ENCODE measurements at regions not wholly inside any gene's neighbourhood (a gene's known extent, or its start where the extent isn't known, plus 50 kb on each side); places are given as distances from the start of the nearest gene placed in this dataset.

GRCh38 chr13:37418490-37418889, 180.1 kb downstream of the POSTN start:
- ChIA-PET CTCF (no interaction called here), POLR2A (no interaction called here)
- no peak for DNase-seq
- intact Hi-C loops (cut with micrococcal nuclease) = no loop called here
- H3K4me1 Mint-ChIP-seq (ENCODE audit: low read depth) = no peaks in the 10 kb centered on the region
- no peak overlapping the region for H3K4me3 Mint-ChIP-seq
- no peaks in the 10 kb centered on the region for H3K36me3 Mint-ChIP-seq
- H3K27ac Mint-ChIP-seq = no peak overlapping the region
- H3K9me3 Mint-ChIP-seq = no peaks in the 10 kb centered on the region
- no peaks in the 10 kb centered on the region for H3K27me3 Mint-ChIP-seq

DNA sequence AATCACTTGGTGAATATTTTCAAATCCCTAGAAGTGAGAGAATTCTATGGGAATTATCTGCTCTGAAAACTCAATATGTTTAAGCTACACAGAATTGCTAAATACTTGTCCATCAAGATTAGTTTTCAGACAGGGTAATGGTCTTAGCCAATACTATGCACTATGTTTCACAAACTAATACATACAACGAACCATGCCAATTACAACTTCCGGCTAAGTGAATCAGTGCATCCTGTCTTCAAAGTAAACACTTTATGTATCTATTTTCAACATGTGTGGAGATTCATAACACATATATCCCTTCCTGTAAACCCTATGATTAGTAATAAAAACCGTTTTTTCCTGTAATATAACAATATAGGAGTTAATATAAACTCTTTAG, 181.5 kb downstream of the POSTN start:
- Mint-ChIP-seq H3K4me1 (ENCODE audit: low read depth) (no peaks in the 10 kb centered on the region), H3K4me3 (no peak overlapping the region), H3K9me3 (no peaks in the 10 kb centered on the region), H3K36me3 (no peaks in the 10 kb centered on the region), H3K27me3 (no peaks in the 10 kb centered on the region), H3K27ac (no peak overlapping the region)
- POLR2A ChIA-PET = no interaction called here
- CTCF ChIA-PET = no interaction called here
- intact Hi-C loops (cut with micrococcal nuclease) = no loop called here
- DNase-seq = no peak

GRCh38 chr13:37416291-37417059, 182.1 kb downstream of the POSTN start:
- CTCF ChIA-PET = no interaction called here

DNA sequence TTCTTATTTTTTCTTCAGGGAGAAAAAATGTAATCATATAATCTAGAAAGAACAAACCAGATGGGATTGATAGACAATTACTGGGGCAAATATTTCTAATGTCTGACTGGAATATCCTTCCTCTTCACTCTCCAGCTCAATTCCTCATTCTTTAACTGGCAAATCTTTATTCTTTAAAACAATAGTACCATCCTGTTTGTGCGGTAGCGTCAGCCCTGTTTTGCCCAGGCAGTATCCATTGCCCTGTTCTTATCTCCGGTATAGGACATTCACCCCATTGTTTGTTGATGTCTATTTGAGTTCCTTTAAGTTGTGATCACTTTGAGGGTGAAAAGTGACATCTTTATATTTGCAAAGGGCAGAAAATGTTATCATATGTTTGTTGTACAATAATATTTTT, 185.4 kb downstream of the POSTN start:
- no peak for DNase-seq
- ChIA-PET POLR2A (no interaction called here), CTCF (no interaction called here)
- intact Hi-C loops (cut with micrococcal nuclease) = no loop called here
- Mint-ChIP-seq H3K27ac (no peak overlapping the region), H3K27me3 (no peaks in the 10 kb centered on the region), H3K36me3 (no peaks in the 10 kb centered on the region), H3K4me3 (no peak overlapping the region), H3K4me1 (ENCODE audit: low read depth) (no peaks in the 10 kb centered on the region), H3K9me3 (no peaks in the 10 kb centered on the region)

More at GRCh38 chr13:37416291-37417059, 182.1 kb downstream of the POSTN start:
- intact Hi-C loops (cut with micrococcal nuclease) = no loop called here
- no peaks in the 10 kb centered on the region for H3K4me1 Mint-ChIP-seq (ENCODE audit: low read depth)
- H3K4me3 Mint-ChIP-seq = no peak overlapping the region
- POLR2A ChIA-PET = no interaction called here
- H3K27me3 Mint-ChIP-seq = no peaks in the 10 kb centered on the region
- no peak overlapping the region for H3K27ac Mint-ChIP-seq
- DNase-seq = no peak
- no peaks in the 10 kb centered on the region for H3K36me3 Mint-ChIP-seq
- H3K9me3 Mint-ChIP-seq = no peaks in the 10 kb centered on the region

GRCh38 chr13:37412241-37412921, 186.2 kb downstream of the POSTN start:
- no peaks in the 10 kb centered on the region for H3K27me3 Mint-ChIP-seq
- H3K4me1 Mint-ChIP-seq (ENCODE audit: low read depth) = no peaks in the 10 kb centered on the region
- no peak for DNase-seq
- no peaks in the 10 kb centered on the region for H3K36me3 Mint-ChIP-seq
- ChIA-PET CTCF (no interaction called here), POLR2A (no interaction called here)
- H3K9me3 Mint-ChIP-seq = no peaks in the 10 kb centered on the region
- H3K27ac Mint-ChIP-seq = no peak overlapping the region
- intact Hi-C loops (cut with micrococcal nuclease) = no loop called here
- H3K4me3 Mint-ChIP-seq = no peak overlapping the region

DNA sequence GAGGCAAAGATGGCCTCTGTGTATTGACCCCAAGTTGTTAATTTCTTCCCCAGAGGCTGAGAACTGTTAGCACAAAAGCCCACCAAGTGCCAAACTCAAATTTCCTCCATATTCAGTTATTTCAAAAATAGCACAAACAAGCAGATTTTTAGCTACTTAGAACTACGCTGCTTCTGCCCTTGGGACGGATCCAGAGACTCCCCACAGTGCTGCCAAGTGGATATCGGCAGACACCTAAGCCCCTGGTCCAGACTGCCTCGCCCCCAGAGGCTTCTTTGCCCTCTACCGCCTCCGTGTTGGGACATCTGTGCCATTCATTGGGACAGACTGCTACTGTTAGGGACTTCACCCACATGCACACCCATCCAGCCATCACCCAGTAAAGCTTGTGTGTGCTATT, 188.3 kb downstream of the POSTN start:
- ChIA-PET CTCF (no interaction called here), POLR2A (no interaction called here)
- Mint-ChIP-seq H3K4me1 (ENCODE audit: low read depth) (no peaks in the 10 kb centered on the region), H3K9me3 (peaks cover 4% of the 10 kb centered on the region), H3K4me3 (no peak overlapping the region), H3K36me3 (no peaks in the 10 kb centered on the region), H3K27ac (no peak overlapping the region), H3K27me3 (no peaks in the 10 kb centered on the region)
- DNase-seq = no peak
- intact Hi-C loops (cut with micrococcal nuclease) = no loop called here

DNA sequence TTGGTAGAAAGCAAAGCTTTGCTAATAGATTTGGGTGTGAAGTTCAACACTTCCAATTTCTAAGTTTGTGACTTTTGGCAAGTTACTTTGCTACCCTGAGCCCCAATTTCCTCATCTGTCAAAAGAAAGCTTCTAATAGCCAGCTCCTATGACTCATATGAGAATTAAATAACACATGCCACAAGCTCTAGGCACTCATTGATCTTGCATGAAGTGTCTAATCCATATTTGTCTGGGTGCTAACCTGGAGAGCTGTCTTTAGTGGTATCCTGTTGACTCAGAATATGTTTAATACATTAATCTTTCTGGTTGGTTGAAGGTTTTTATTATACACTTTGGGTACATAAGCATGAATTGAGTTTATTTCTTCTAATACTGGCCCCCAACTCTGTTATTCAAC, 188.8 kb downstream of the POSTN start:
- intact Hi-C loops (cut with micrococcal nuclease) = no loop called here
- Mint-ChIP-seq H3K36me3 (no peaks in the 10 kb centered on the region), H3K27me3 (no peaks in the 10 kb centered on the region), H3K27ac (no peak overlapping the region), H3K4me1 (ENCODE audit: low read depth) (no peaks in the 10 kb centered on the region), H3K4me3 (no peak overlapping the region), H3K9me3 (peaks cover 4% of the 10 kb centered on the region)
- ChIA-PET CTCF (no interaction called here), POLR2A (no interaction called here)
- DNase-seq = no peak

- Mint-ChIP-seq H3K4me1 (ENCODE audit: low read depth) (no peaks in the 10 kb centered on the region), H3K27me3 (no peaks in the 10 kb centered on the region), H3K27ac (no peak overlapping the region)
These were observed 191.4 kb downstream of the POSTN start for GRCh38 chr13:37407156-37407555.

GRCh38 chr13:37406031-37406430, 192.5 kb downstream of the POSTN start:
- no peak overlapping the region for H3K27ac Mint-ChIP-seq
- no peaks in the 10 kb centered on the region for H3K4me1 Mint-ChIP-seq (ENCODE audit: low read depth)
- intact Hi-C loops (cut with micrococcal nuclease) = no loop called here
- H3K9me3 Mint-ChIP-seq = peaks cover 9% of the 10 kb centered on the region
- DNase-seq = no peak
- H3K4me3 Mint-ChIP-seq = no peak overlapping the region
- no peaks in the 10 kb centered on the region for H3K27me3 Mint-ChIP-seq
- POLR2A ChIA-PET = no interaction called here
- no peaks in the 10 kb centered on the region for H3K36me3 Mint-ChIP-seq
- CTCF ChIA-PET = no interaction called here

More at GRCh38 chr13:37407156-37407555, 191.4 kb downstream of the POSTN start:
- no peaks in the 10 kb centered on the region for H3K36me3 Mint-ChIP-seq
- CTCF ChIA-PET = no interaction called here
- POLR2A ChIA-PET = no interaction called here
- H3K9me3 Mint-ChIP-seq = peaks cover 4% of the 10 kb centered on the region
- no peak overlapping the region for H3K4me3 Mint-ChIP-seq
- intact Hi-C loops (cut with micrococcal nuclease) = no loop called here
- no peak for DNase-seq

DNA sequence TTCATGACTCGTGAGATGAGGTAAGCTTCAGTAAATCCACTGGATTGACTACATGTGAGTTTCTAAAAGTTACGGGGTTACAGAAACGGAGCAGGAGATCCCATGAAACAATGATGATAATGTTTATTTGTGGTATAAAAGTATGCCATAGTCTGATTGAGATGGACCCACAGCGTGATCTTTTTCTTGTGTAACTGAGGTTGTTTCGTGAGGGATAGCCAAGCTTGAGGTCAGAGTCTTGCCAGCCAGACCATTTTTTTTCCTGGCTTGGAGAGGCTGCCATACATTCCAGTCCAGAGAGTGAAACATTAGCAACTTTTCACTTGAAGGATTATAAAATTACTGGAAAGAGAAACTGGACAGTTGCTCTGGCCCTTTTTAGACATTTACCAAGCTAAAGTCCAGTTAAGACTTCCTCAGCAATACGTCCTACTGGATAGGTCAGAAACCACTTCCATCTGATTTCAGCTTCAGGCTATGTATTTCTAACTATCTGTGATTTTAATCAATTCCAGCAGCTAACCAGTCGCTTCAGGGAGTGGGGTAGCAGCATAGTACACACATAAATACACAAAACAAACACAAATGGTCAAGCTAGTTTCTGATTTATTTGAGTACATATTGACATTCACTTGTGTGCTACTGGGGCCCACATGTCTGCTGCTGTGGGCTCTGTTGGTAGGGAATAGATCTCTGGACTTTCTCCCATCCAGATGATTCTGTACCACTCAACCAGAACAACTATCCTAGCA, 194.6 kb downstream of the POSTN start:
- Mint-ChIP-seq H3K36me3 (no peaks in the 10 kb centered on the region), H3K4me1 (ENCODE audit: low read depth) (no peaks in the 10 kb centered on the region), H3K27ac (no peak overlapping the region), H3K27me3 (no peaks in the 10 kb centered on the region), H3K4me3 (no peak overlapping the region), H3K9me3 (peaks cover 9% of the 10 kb centered on the region)
- no peak for DNase-seq
- intact Hi-C loops (cut with micrococcal nuclease) = no loop called here
- ChIA-PET POLR2A (no interaction called here), CTCF (no interaction called here)

DNA sequence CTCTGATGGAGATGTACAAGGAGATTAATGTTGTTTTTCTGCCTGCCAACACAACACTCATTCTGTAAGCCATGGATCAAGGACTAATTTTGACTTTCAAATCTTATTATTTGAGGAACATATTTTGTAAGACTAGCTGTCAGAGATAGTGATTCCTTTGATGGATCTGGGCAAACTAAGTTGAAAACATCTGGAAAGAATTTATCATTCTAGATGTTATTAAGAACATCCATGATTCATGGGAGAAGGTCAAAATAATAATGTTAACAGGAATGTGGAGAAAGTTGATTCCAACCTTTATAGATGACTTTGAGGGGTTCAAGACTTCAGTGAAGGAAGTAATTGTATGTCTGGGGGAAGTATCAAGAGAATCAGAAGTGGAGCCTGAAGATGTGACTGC, 196.8 kb downstream of the POSTN start:
- intact Hi-C loops (cut with micrococcal nuclease) = no loop called here
- Mint-ChIP-seq H3K36me3 (no peaks in the 10 kb centered on the region), H3K27ac (no peak overlapping the region), H3K27me3 (no peaks in the 10 kb centered on the region), H3K4me3 (no peak overlapping the region), H3K9me3 (peaks cover 9% of the 10 kb centered on the region), H3K4me1 (ENCODE audit: low read depth) (no peaks in the 10 kb centered on the region)
- ChIA-PET CTCF (no interaction called here), POLR2A (no interaction called here)
- no peak for DNase-seq

- Mint-ChIP-seq H3K27me3 (no peaks in the 10 kb centered on the region), H3K36me3 (no peaks in the 10 kb centered on the region), H3K4me3 (no peak overlapping the region), H3K9me3 (peaks cover 5% of the 10 kb centered on the region), H3K27ac (no peak overlapping the region), H3K4me1 (ENCODE audit: low read depth) (no peaks in the 10 kb centered on the region)
- POLR2A ChIA-PET = no interaction called here
- CTCF ChIA-PET = no interaction called here
- intact Hi-C loops (cut with micrococcal nuclease) = no loop called here
- no peak for DNase-seq
These were observed 201.0 kb downstream of the POSTN start for GRCh38 chr13:37397535-37397934.

DNA sequence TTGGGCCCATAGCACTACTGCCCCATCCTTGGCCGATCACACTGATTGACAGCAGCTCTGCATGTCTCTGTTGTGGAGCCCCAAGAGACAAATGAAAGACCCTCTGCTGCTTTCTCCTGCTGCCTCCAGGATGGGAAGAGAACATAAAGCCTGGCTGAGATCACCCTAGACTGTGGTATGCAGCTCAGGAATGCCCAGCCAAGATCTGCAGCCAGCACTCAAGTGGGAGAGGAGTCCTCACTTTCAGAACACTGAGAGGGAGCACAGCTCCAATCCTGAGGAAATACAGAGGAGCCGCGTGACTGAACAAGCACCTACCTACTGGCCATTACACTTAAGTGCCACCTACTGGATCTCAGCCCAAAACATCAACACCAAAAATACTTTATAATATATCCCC, 203.0 kb downstream of the POSTN start:
- POLR2A ChIA-PET = no interaction called here
- CTCF ChIA-PET = no interaction called here
- no peak overlapping the region for H3K4me3 Mint-ChIP-seq
- no peaks in the 10 kb centered on the region for H3K27me3 Mint-ChIP-seq
- H3K4me1 Mint-ChIP-seq (ENCODE audit: low read depth) = no peaks in the 10 kb centered on the region
- no peaks in the 10 kb centered on the region for H3K36me3 Mint-ChIP-seq
- intact Hi-C loops (cut with micrococcal nuclease) = no loop called here
- H3K9me3 Mint-ChIP-seq = no peaks in the 10 kb centered on the region
- H3K27ac Mint-ChIP-seq = no peak overlapping the region
- no peak for DNase-seq

Data from activated CD4-positive, alpha-beta memory T cell treated with anti-CD3 and anti-CD28 coated beads for 36 hours (primary cell).